ENCODE measurements at regions not wholly inside any gene's neighbourhood (a gene's known extent, or its start where the extent isn't known, plus 50 kb on each side); places are given as distances from the start of the nearest gene placed in this dataset.

DNA sequence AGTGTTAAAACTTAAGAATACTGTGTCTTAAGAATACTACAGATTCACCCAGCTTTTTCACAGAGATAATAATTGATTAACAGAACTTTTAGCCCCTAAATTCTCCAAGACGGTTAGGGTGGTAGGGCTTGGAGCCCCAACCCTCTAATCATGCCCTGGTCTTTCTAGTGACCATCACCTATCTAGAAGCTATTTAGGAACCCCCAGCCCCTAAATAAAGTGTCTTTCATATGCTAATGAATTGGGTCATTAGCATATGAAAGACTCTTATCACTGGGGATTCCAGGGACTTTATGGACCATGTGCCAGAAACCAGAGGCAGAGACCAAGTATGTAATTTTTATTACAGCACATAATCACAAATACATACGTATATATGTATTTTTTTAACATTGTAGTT, 999.7 kb upstream of the RAG2 start:
- CTCF ChIA-PET: no interaction called here
- POLR2A ChIA-PET: no interaction called here
- H3K4me3 Mint-ChIP-seq: no peak overlapping the region
- no peak overlapping the region for H3K27ac Mint-ChIP-seq
- peaks cover 29% of the 10 kb centered on the region for H3K27me3 Mint-ChIP-seq (ENCODE audit: low read depth)
- peaks cover 6% of the 10 kb centered on the region for H3K4me1 Mint-ChIP-seq
- ATAC-seq (peak; percentile 32; the same call in 1 of the 2 replicates), DNase-seq (ENCODE audit: low spot score) (no peak)
- H3K9me3 Mint-ChIP-seq: peaks cover 69% of the 10 kb centered on the region
- peaks cover 48% of the 10 kb centered on the region for H3K36me3 Mint-ChIP-seq
- TF ChIP-seq TCF7 (CRISPR knock-in tag; IDR thresholded peaks at IDR 0.05; ENCODE audit: low read depth) (no peak), NFYB (CRISPR knock-in tag; conservative IDR thresholded peaks at IDR 0.05; ENCODE audit: low read depth) (no peak), RELA (CRISPR knock-in tag; IDR thresholded peaks at IDR 0.05; ENCODE audit: borderline replicate concordance) (no peak), ATF1 (CRISPR knock-in tag; IDR thresholded peaks at IDR 0.05) (no peak), PRRX2 (CRISPR knock-in tag; IDR thresholded peaks at IDR 0.05) (no peak), IRF2 (CRISPR knock-in tag; IDR thresholded peaks at IDR 0.05; ENCODE audit: borderline replicate concordance, low read depth) (no peak), ZBTB21 (CRISPR knock-in tag; IDR thresholded peaks at IDR 0.05; ENCODE audit: borderline replicate concordance) (no peak), NR1H2 (CRISPR knock-in tag; IDR thresholded peaks at IDR 0.05) (no peak), ZNF396 (CRISPR knock-in tag; IDR thresholded peaks at IDR 0.05; ENCODE audit: borderline replicate concordance) (no peak), FOXK1 (CRISPR knock-in tag; IDR thresholded peaks at IDR 0.05) (no peak), MYBL2 (CRISPR knock-in tag; IDR thresholded peaks at IDR 0.05) (no peak), ELF4 (CRISPR knock-in tag; IDR thresholded peaks at IDR 0.05; ENCODE audit: low read depth) (no peak), HMGA2 (CRISPR knock-in tag; IDR thresholded peaks at IDR 0.05) (no peak)
- TF ChIP-seq, protein P1, sequence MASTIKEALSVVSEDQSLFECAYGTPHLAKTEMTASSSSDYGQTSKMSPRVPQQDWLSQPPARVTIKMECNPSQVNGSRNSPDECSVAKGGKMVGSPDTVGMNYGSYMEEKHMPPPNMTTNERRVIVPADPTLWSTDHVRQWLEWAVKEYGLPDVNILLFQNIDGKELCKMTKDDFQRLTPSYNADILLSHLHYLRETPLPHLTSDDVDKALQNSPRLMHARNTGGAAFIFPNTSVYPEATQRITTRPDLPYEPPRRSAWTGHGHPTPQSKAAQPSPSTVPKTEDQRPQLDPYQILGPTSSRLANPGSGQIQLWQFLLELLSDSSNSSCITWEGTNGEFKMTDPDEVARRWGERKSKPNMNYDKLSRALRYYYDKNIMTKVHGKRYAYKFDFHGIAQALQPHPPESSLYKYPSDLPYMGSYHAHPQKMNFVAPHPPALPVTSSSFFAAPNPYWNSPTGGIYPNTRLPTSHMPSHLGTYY (CRISPR knock-in tag; IDR thresholded peaks at IDR 0.05): no peak
- TF ChIP-seq, protein P2, sequence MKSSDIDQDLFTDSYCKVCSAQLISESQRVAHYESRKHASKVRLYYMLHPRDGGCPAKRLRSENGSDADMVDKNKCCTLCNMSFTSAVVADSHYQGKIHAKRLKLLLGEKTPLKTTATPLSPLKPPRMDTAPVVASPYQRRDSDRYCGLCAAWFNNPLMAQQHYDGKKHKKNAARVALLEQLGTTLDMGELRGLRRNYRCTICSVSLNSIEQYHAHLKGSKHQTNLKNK (CRISPR knock-in tag; IDR thresholded peaks at IDR 0.05): no peak
- TF ChIP-seq, protein P3, sequence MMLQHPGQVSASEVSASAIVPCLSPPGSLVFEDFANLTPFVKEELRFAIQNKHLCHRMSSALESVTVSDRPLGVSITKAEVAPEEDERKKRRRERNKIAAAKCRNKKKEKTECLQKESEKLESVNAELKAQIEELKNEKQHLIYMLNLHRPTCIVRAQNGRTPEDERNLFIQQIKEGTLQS (CRISPR knock-in tag; conservative IDR thresholded peaks at IDR 0.05): no peak
- TF ChIP-seq, protein P4, sequence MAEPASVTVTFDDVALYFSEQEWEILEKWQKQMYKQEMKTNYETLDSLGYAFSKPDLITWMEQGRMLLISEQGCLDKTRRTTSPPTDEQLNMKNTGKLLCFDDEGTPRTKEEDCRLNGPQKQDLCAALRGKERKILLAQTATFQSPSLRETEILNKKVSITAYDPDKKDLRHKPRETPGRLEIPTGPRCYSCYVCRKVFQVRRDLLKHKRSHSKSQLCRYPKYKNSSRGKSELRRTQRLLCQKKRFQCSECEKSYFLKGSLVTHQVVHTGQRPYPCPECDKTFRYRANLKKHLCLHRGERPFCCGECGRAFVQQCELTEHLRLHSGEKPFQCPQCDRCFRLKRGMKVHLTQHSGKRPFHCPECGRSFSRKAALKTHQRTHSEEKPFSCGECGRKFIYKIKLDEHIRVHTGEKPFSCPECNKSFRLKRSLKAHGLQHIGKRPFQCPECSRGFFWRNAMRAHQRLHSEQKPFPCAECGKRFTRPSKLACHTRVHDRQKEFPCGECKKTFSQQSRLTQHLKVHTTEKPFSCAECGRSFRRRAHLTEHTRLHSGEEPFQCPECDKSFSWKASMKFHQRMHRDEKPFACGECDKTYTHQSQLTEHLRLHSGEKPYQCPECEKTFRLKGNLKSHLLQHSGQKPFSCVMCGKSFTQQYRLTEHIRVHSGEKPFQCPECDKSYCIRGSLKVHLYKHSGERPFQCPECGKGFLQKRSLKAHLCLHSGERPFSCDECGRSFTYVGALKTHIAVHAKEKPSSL (CRISPR knock-in tag; conservative IDR thresholded peaks at IDR 0.05): no peak
- TF ChIP-seq, protein P5, sequence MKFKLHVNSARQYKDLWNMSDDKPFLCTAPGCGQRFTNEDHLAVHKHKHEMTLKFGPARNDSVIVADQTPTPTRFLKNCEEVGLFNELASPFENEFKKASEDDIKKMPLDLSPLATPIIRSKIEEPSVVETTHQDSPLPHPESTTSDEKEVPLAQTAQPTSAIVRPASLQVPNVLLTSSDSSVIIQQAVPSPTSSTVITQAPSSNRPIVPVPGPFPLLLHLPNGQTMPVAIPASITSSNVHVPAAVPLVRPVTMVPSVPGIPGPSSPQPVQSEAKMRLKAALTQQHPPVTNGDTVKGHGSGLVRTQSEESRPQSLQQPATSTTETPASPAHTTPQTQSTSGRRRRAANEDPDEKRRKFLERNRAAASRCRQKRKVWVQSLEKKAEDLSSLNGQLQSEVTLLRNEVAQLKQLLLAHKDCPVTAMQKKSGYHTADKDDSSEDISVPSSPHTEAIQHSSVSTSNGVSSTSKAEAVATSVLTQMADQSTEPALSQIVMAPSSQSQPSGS (CRISPR knock-in tag; IDR thresholded peaks at IDR 0.05; ENCODE audit: borderline replicate concordance, low read depth): no peak
- TF ChIP-seq, protein P6, sequence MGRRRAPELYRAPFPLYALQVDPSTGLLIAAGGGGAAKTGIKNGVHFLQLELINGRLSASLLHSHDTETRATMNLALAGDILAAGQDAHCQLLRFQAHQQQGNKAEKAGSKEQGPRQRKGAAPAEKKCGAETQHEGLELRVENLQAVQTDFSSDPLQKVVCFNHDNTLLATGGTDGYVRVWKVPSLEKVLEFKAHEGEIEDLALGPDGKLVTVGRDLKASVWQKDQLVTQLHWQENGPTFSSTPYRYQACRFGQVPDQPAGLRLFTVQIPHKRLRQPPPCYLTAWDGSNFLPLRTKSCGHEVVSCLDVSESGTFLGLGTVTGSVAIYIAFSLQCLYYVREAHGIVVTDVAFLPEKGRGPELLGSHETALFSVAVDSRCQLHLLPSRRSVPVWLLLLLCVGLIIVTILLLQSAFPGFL (CRISPR knock-in tag; IDR thresholded peaks at IDR 0.05; ENCODE audit: borderline replicate concordance): no peak

DNA sequence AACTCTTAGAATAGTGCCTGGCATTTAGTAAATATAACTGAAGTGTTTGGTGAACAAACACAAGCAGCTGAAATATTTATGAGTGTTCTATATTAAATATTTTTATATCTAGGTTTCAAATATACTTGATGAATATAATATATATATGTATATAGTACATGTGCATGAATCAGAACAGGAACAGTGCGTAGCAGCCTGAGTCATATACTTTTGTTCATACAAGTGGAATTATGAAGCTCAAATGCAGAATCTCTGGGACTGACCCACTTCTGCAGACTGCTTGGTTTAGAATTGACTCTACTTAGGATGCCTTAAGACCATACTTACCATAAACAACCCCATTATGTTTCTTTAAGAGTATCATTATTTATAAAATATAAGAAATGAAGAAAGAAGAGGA, 997.8 kb upstream of the RAG2 start:
- Mint-ChIP-seq H3K27me3 (ENCODE audit: low read depth) (peaks cover 21% of the 10 kb centered on the region), H3K27ac (no peak overlapping the region), H3K36me3 (peaks cover 35% of the 10 kb centered on the region), H3K9me3 (peaks cover 56% of the 10 kb centered on the region), H3K4me3 (no peak overlapping the region), H3K4me1 (peaks cover 6% of the 10 kb centered on the region)
- ATAC-seq: no peak
- no peak for DNase-seq (ENCODE audit: low spot score)
- ChIA-PET POLR2A (no interaction called here), CTCF (no interaction called here)
- no peak for TF ChIP-seq ZNF396 (CRISPR knock-in tag; IDR thresholded peaks at IDR 0.05; ENCODE audit: borderline replicate concordance)
- TF ChIP-seq MYBL2 (CRISPR knock-in tag; IDR thresholded peaks at IDR 0.05): no peak
- no peak for TF ChIP-seq ZNF219 (CRISPR knock-in tag; IDR thresholded peaks at IDR 0.05; ENCODE audit: borderline replicate concordance)
- TF ChIP-seq, protein P7, sequence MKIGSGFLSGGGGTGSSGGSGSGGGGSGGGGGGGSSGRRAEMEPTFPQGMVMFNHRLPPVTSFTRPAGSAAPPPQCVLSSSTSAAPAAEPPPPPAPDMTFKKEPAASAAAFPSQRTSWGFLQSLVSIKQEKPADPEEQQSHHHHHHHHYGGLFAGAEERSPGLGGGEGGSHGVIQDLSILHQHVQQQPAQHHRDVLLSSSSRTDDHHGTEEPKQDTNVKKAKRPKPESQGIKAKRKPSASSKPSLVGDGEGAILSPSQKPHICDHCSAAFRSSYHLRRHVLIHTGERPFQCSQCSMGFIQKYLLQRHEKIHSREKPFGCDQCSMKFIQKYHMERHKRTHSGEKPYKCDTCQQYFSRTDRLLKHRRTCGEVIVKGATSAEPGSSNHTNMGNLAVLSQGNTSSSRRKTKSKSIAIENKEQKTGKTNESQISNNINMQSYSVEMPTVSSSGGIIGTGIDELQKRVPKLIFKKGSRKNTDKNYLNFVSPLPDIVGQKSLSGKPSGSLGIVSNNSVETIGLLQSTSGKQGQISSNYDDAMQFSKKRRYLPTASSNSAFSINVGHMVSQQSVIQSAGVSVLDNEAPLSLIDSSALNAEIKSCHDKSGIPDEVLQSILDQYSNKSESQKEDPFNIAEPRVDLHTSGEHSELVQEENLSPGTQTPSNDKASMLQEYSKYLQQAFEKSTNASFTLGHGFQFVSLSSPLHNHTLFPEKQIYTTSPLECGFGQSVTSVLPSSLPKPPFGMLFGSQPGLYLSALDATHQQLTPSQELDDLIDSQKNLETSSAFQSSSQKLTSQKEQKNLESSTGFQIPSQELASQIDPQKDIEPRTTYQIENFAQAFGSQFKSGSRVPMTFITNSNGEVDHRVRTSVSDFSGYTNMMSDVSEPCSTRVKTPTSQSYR (CRISPR knock-in tag; IDR thresholded peaks at IDR 0.05): no peak
- TF ChIP-seq, protein P8, sequence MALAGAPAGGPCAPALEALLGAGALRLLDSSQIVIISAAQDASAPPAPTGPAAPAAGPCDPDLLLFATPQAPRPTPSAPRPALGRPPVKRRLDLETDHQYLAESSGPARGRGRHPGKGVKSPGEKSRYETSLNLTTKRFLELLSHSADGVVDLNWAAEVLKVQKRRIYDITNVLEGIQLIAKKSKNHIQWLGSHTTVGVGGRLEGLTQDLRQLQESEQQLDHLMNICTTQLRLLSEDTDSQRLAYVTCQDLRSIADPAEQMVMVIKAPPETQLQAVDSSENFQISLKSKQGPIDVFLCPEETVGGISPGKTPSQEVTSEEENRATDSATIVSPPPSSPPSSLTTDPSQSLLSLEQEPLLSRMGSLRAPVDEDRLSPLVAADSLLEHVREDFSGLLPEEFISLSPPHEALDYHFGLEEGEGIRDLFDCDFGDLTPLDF (CRISPR knock-in tag; IDR thresholded peaks at IDR 0.05): no peak
- TF ChIP-seq, protein P5 (CRISPR knock-in tag; IDR thresholded peaks at IDR 0.05; ENCODE audit: borderline replicate concordance, low read depth): no peak
- no peak for TF ChIP-seq KAT7 (CRISPR knock-in tag; IDR thresholded peaks at IDR 0.05; ENCODE audit: borderline replicate concordance)

Data from WTC11 (cell line).